SH-SY5Y (cell line): ENCODE measurements at regions not wholly inside any gene's neighbourhood (a gene's known extent, or its start where the extent isn't known, plus 50 kb on each side); places are given as distances from the start of the nearest gene placed in this dataset.

ENCODE experiments used
- GATA2 ChIP-seq: IDR thresholded peaks from 2 replicates; pipeline ENCODE4 v1.6.1; 2011; ENCODE audit warnings: mild to moderate bottlenecking, low read depth, low read length
- GATA3 ChIP-seq: IDR thresholded peaks from 2 replicates; pipeline ENCODE4 v1.6.1; 2011; ENCODE audit warnings: low read depth, mild to moderate bottlenecking, low read length, moderate library complexity

- TF ChIP-seq GATA3: no peak
- TF ChIP-seq GATA2: no peak
These were observed 703.8 kb upstream of the NR2F2 start for GRCh38 chr15:95626501-95627361.
